ENCODE measurements at regions not wholly inside any gene's neighbourhood (a gene's known extent, or its start where the extent isn't known, plus 50 kb on each side); places are given as distances from the start of the nearest gene placed in this dataset.

DNA sequence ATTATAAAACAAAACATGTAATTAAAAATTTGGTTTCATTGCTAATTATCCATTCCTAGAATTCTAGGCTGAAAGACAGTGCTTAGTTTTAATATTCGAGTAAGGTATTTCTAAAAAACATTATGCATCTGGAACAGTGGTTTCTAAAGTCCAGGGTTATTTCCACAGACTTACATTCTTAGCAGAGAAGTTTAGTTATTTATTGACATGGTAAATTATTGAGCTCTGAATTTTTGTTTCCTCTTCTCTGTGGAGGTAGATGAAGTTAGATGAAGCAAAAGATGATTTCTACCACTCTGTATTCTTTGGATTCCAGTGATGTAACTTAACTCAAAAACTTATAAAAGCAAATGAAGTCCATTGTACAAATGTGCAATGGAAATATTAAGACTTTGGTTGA, 709.4 kb downstream of the MRPL39 start:
- Histone ChIP-seq H2AFZ (replicated peaks; ENCODE audit: low read length, poor library complexity) (no peak overlapping the region), H4K8ac (ENCODE audit: low read depth in 2 of 2, low read length in 2 of 2) (no peak overlapping the region), H4K91ac (ENCODE audit: insufficient read depth, low read depth, low read length) (no peak overlapping the region), H3K79me1 (ENCODE audit: low read depth in 1 of 2, low read length in 2 of 2) (no peaks in the 10 kb centered on the region), H3K9ac (ENCODE audit: low read depth, low read length) (no peak overlapping the region), H3K4me3 (ENCODE audit: insufficient read depth, low read depth, low read length) (no peak overlapping the region), H4K20me1 (ENCODE audit: insufficient read depth, low read length) (no peaks in the 10 kb centered on the region), H2AK5ac (ENCODE audit: low read depth, low read length) (no peak overlapping the region), H3K23ac (ENCODE audit: low read depth, low read length) (no peak overlapping the region), H3K36me3 (ENCODE audit: control insufficient read depth, insufficient read depth, low read length) (no peaks in the 10 kb centered on the region), H2BK120ac (ENCODE audit: low read depth, low read length) (no peak overlapping the region), H3K27me3 (ENCODE audit: control insufficient read depth, insufficient read depth, low read length) (no peaks in the 10 kb centered on the region), H3K56ac (ENCODE audit: extremely low read depth, insufficient read depth, low read length) (no peak overlapping the region), H2AK9ac (replicated peaks; ENCODE audit: low read depth, low read length, poor library complexity) (no peak overlapping the region), H3K18ac (ENCODE audit: low read depth, low read length) (no peak overlapping the region), H2BK5ac (ENCODE audit: low read depth, low read length, poor library complexity, severe bottlenecking) (no peak overlapping the region), H2BK20ac (ENCODE audit: low read depth, low read length) (no peak overlapping the region), H3K14ac (replicated peaks; ENCODE audit: low read depth, low read length) (no peak overlapping the region), H3K4ac (ENCODE audit: low read depth, low read length) (no peak overlapping the region), H3K9me3 (ENCODE audit: control insufficient read depth, insufficient read depth, low read length) (no peaks in the 10 kb centered on the region), H4K5ac (ENCODE audit: low read depth, low read length) (no peak overlapping the region), H3K4me1 (ENCODE audit: control insufficient read depth, insufficient read depth, low read length) (no peaks in the 10 kb centered on the region), H3K9me1 (ENCODE audit: insufficient read depth, low read length) (no peaks in the 10 kb centered on the region), H2BK15ac (ENCODE audit: low read depth, low read length) (no peak overlapping the region), H3K4me2 (ENCODE audit: low read depth, low read length) (no peak overlapping the region), H3K27ac (ENCODE audit: insufficient read depth, low read length) (no peak overlapping the region)
- DNase-seq: no peak
- in situ Hi-C loops (cut with MboI; ENCODE audit: low sequenced_read_pairs) (loop anchor here (10.0 kb wide), 1 partner anchor 477 kb away; no protein-coding TSS in a partner anchor), dilution Hi-C loops (cut with HindIII; ENCODE audit: low sequenced_read_pairs, unreplicated experiment) (no loop called here), intact Hi-C loops (cut with micrococcal nuclease) (loop anchor here (2.0 kb wide), 1 partner anchor 415 kb away; no protein-coding TSS in a partner anchor)
- ChIA-PET POLR2A (ENCODE audit: unreplicated experiment) (no interaction called here), CTCF (no interaction called here)
- TF ChIP-seq RFX5 (IDR thresholded peaks at IDR 0.05; ENCODE audit: low read depth, low read length) (no peak), RAD21 (IDR thresholded peaks at IDR 0.05; ENCODE audit: low read length) (no peak), BHLHE40 (IDR thresholded peaks at IDR 0.05; ENCODE audit: low read depth, low read length) (no peak), RCOR1 (IDR thresholded peaks at IDR 0.05; ENCODE audit: insufficient replicate concordance, low read length) (no peak), CEBPB (IDR thresholded peaks at IDR 0.05; ENCODE audit: low read depth, low read length) (no peak)
- TF ChIP-seq, protein P1, sequence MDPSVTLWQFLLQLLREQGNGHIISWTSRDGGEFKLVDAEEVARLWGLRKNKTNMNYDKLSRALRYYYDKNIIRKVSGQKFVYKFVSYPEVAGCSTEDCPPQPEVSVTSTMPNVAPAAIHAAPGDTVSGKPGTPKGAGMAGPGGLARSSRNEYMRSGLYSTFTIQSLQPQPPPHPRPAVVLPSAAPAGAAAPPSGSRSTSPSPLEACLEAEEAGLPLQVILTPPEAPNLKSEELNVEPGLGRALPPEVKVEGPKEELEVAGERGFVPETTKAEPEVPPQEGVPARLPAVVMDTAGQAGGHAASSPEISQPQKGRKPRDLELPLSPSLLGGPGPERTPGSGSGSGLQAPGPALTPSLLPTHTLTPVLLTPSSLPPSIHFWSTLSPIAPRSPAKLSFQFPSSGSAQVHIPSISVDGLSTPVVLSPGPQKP (IDR thresholded peaks at IDR 0.05; ENCODE audit: borderline replicate concordance, low read depth, low read length): no peak
- no TSS peak for BruUV-seq (replicated peaks)
- ATAC-seq (ENCODE audit: low read depth): no peak
- WGBS, 2 experiments (ENCODE audit: extremely low coverage in 2 of 2, insufficient read length in 1 of 2): no CpG with 5 or more reads among the region's 1 CpG

Data from IMR-90 (cell line).